SU-DHL-6 (cell line): ENCODE measurements at regions not wholly inside any gene's neighbourhood (a gene's known extent, or its start where the extent isn't known, plus 50 kb on each side); places are given as distances from the start of the nearest gene placed in this dataset.

ENCODE experiments used
- EZH2phosphoT487 ChIP-seq: fragments of 200-600 bp; sonication (generic), shearing (Covaris generic); conservative IDR thresholded peaks from 2 replicates; pipeline ENCODE4 v1.6.1; 2018; ENCODE audit warnings: mild to moderate bottlenecking, antibody characterized with exemption, low read length, moderate library complexity, mixed read lengths
- TF ChIP-seq, protein P1 (sequence below): fragments of 200-600 bp; sonication (generic); IDR thresholded peaks from one replicate; pipeline ENCODE4 v1.5.1; 2017; ENCODE audit warnings: antibody characterized with exemption, mild to moderate bottlenecking, low read length, moderate library complexity; ENCODE audit not compliant: insufficient read depth, poor library complexity, severe bottlenecking

DNA sequence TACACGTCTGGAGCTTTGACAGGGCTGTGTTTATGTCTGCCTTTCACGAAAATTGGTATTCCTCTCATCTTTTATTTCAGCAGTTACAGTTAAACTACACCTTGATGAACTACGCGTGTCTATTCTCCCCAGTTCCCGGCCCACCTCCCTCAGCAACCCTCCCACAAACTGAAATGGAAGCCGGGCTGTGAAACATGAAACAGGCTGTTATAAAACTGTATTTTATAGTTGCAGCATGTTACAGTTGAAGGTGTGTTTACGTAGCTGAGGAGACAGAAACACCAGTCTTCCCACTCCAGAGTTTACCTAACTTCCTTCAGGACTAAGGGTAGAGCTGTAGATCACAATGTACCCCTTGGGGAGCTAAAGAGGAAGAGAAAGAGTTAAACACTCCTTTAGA, 228.3 kb upstream of the ZNF32 start:
- TF ChIP-seq, protein P1, sequence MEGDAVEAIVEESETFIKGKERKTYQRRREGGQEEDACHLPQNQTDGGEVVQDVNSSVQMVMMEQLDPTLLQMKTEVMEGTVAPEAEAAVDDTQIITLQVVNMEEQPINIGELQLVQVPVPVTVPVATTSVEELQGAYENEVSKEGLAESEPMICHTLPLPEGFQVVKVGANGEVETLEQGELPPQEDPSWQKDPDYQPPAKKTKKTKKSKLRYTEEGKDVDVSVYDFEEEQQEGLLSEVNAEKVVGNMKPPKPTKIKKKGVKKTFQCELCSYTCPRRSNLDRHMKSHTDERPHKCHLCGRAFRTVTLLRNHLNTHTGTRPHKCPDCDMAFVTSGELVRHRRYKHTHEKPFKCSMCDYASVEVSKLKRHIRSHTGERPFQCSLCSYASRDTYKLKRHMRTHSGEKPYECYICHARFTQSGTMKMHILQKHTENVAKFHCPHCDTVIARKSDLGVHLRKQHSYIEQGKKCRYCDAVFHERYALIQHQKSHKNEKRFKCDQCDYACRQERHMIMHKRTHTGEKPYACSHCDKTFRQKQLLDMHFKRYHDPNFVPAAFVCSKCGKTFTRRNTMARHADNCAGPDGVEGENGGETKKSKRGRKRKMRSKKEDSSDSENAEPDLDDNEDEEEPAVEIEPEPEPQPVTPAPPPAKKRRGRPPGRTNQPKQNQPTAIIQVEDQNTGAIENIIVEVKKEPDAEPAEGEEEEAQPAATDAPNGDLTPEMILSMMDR, result no peak
- no peak for TF ChIP-seq EZH2phosphoT487
